ENCODE measurements at regions not wholly inside any gene's neighbourhood (a gene's known extent, or its start where the extent isn't known, plus 50 kb on each side); places are given as distances from the start of the nearest gene placed in this dataset.

GRCh38 chr17:11130367-11130766 lies 110.6 kb upstream of the SHISA6 start:
- TF ChIP-seq, protein P1, sequence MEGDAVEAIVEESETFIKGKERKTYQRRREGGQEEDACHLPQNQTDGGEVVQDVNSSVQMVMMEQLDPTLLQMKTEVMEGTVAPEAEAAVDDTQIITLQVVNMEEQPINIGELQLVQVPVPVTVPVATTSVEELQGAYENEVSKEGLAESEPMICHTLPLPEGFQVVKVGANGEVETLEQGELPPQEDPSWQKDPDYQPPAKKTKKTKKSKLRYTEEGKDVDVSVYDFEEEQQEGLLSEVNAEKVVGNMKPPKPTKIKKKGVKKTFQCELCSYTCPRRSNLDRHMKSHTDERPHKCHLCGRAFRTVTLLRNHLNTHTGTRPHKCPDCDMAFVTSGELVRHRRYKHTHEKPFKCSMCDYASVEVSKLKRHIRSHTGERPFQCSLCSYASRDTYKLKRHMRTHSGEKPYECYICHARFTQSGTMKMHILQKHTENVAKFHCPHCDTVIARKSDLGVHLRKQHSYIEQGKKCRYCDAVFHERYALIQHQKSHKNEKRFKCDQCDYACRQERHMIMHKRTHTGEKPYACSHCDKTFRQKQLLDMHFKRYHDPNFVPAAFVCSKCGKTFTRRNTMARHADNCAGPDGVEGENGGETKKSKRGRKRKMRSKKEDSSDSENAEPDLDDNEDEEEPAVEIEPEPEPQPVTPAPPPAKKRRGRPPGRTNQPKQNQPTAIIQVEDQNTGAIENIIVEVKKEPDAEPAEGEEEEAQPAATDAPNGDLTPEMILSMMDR (IDR thresholded peaks at IDR 0.05; ENCODE audit: insufficient read depth, low read length), result no peak
- no peak for TF ChIP-seq SPI1 (IDR thresholded peaks at IDR 0.05; ENCODE audit: borderline replicate concordance, low read depth)
- TF ChIP-seq GABPA (IDR thresholded peaks at IDR 0.05; ENCODE audit: low read depth), result no peak
- TF ChIP-seq REST (IDR thresholded peaks at IDR 0.05; ENCODE audit: insufficient replicate concordance, low read depth), result no peak
- TF ChIP-seq POLR2AphosphoS5 (IDR thresholded peaks at IDR 0.05; ENCODE audit: low read depth), result no peak
- no peak overlapping the region for H3K4me3 ChIP-seq (replicated peaks; ENCODE audit: insufficient read depth, low read length)
- no peak overlapping the region for H3K27ac ChIP-seq (replicated peaks)
- no peak for DNase-seq (ENCODE audit: low read depth in 1 of 2, low spot score in 1 of 2)
- no peaks in the 10 kb centered on the region for H3K27me3 ChIP-seq (ENCODE audit: insufficient read depth, poor library complexity, severe bottlenecking)

DNA sequence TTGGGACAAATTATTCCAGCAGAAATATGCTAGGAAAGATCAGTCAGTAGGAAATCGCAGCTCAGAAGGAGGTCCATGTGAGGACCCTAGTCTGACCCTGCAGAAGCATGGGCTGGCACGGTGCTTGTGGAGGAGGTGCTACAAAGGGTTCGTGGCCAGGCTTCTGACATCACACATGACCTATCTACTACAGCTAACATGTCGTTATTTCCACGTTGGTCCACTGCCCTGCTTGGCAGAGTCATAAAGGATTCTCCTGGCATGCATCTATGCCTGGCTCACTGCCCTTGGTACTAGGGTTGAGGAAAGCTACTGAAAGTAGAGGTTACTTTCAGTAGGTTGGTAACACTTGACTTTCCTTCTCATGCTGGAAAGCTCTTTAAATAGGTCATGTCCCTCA lies 118.1 kb upstream of the SHISA6 start:
- no peak for DNase-seq (ENCODE audit: low read depth in 1 of 2, low spot score in 1 of 2)
- H3K4me3 ChIP-seq (replicated peaks; ENCODE audit: insufficient read depth, low read length), result no peak overlapping the region
- H3K27ac ChIP-seq (replicated peaks), result no peak overlapping the region
- no peaks in the 10 kb centered on the region for H3K27me3 ChIP-seq (ENCODE audit: insufficient read depth, poor library complexity, severe bottlenecking)
- TF ChIP-seq REST (IDR thresholded peaks at IDR 0.05; ENCODE audit: insufficient replicate concordance, low read depth) (no peak), GABPA (IDR thresholded peaks at IDR 0.05; ENCODE audit: low read depth) (no peak), POLR2AphosphoS5 (IDR thresholded peaks at IDR 0.05; ENCODE audit: low read depth) (no peak)
- TF ChIP-seq, protein P1 (IDR thresholded peaks at IDR 0.05; ENCODE audit: insufficient read depth, low read length), result no peak

DNA sequence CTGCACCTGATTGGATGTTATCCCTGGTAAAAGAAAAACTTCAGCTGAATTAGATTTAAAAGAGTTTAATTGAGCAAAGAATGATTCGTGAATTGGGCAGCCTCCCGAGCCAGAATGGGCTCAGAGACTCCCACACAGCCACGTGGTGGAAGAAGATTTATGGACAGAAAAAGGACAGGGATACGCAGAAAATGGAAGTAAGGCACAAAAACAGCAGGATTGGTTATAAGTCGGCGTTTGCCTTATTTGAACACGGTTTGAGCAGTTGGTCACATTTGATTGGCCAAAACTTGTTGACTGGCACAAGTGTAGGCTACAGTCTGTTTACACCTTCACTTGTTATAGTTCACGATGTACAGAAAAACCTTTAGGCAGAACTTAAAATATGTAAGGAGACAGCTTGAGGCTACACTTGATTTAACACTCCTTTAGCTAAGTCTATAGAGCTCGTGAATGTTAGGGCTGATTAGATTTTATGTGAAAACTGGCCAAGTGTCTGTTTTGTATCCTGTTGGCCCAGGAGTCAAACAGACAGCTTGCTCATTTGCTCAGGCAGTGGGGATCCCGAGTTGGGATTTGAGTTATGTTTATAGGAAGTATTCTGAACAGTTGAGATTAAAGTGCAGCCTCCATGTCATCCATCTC lies 119.5 kb upstream of the SHISA6 start:
- DNase-seq (ENCODE audit: low read depth in 1 of 2, low spot score in 1 of 2), result no peak
- TF ChIP-seq REST (IDR thresholded peaks at IDR 0.05; ENCODE audit: insufficient replicate concordance, low read depth) (no peak), POLR2AphosphoS5 (IDR thresholded peaks at IDR 0.05; ENCODE audit: low read depth) (no peak), SPI1 (IDR thresholded peaks at IDR 0.05; ENCODE audit: borderline replicate concordance, low read depth) (no peak), GABPA (IDR thresholded peaks at IDR 0.05; ENCODE audit: low read depth) (no peak)
- TF ChIP-seq, protein P1 (IDR thresholded peaks at IDR 0.05; ENCODE audit: insufficient read depth, low read length), result no peak

More for the DNA sequence above, 119.5 kb upstream of the SHISA6 start:
- H3K4me3 ChIP-seq (replicated peaks; ENCODE audit: insufficient read depth, low read length), result no peak overlapping the region
- H3K27me3 ChIP-seq (ENCODE audit: insufficient read depth, poor library complexity, severe bottlenecking), result no peaks in the 10 kb centered on the region
- H3K27ac ChIP-seq (replicated peaks), result no peak overlapping the region

All from HL-60 (cell line).